HG03039 (cell line): ENCODE measurements at regions not wholly inside any gene's neighbourhood (a gene's known extent, or its start where the extent isn't known, plus 50 kb on each side); places are given as distances from the start of the nearest gene placed in this dataset.

ENCODE experiments used
- ATAC-seq: cut with Tn5 transposase; IDR thresholded peaks from one replicate; pipeline ENCODE4 v1.9.1; 2021; ENCODE audit warnings: mild to moderate bottlenecking, moderate library complexity; ENCODE audit not compliant: unreplicated experiment

GRCh38 chr18:43481069-43481468 lies 203.8 kb upstream of the SYT4 start:
- ATAC-seq, result no peak

GRCh38 chr18:43482136-43482535 lies 204.8 kb upstream of the SYT4 start:
- ATAC-seq, result no peak

- ATAC-seq, result no peak
Measured at GRCh38 chr18:43482600-43482999, 205.3 kb upstream of the SYT4 start.

- ATAC-seq, result no peak
Measured at GRCh38 chr18:43484710-43485109, 207.4 kb upstream of the SYT4 start.

GRCh38 chr18:43485545-43485963 lies 208.3 kb upstream of the SYT4 start:
- ATAC-seq, result no peak

- no peak for ATAC-seq
Measured at GRCh38 chr18:43486462-43486861, 209.2 kb upstream of the SYT4 start.

- no peak for ATAC-seq
Measured at GRCh38 chr18:43501099-43501498, 223.8 kb upstream of the SYT4 start.

- ATAC-seq, result no peak
Measured at GRCh38 chr18:43506935-43507334, 229.6 kb upstream of the SYT4 start.

- ATAC-seq, result no peak
Measured at GRCh38 chr18:43507842-43508481, 230.7 kb upstream of the SYT4 start.

GRCh38 chr18:43514747-43515146 lies 237.5 kb upstream of the SYT4 start:
- ATAC-seq, result no peak

GRCh38 chr18:43515481-43515880 lies 238.2 kb upstream of the SYT4 start:
- no peak for ATAC-seq

GRCh38 chr18:43524260-43524659 lies 247.0 kb upstream of the SYT4 start:
- ATAC-seq, result no peak

- ATAC-seq, result no peak
Measured at GRCh38 chr18:43525169-43525568, 247.9 kb upstream of the SYT4 start.

GRCh38 chr18:43526426-43527145 lies 249.3 kb upstream of the SYT4 start:
- ATAC-seq, result no peak

- ATAC-seq, result no peak
Measured at GRCh38 chr18:43531438-43531837, 254.1 kb upstream of the SYT4 start.

- no peak for ATAC-seq
Measured at GRCh38 chr18:43533371-43533770, 256.1 kb upstream of the SYT4 start.

- no peak for ATAC-seq
Measured at GRCh38 chr18:43534511-43534910, 257.2 kb upstream of the SYT4 start.

- no peak for ATAC-seq
Measured at GRCh38 chr18:43539862-43540261, 262.6 kb upstream of the SYT4 start.

- ATAC-seq, result no peak
Measured at GRCh38 chr18:43542016-43542415, 264.7 kb upstream of the SYT4 start.

- ATAC-seq, result no peak
Measured at GRCh38 chr18:43543236-43543635, 265.9 kb upstream of the SYT4 start.

GRCh38 chr18:43547456-43547855 lies 270.2 kb upstream of the SYT4 start:
- no peak for ATAC-seq

- no peak for ATAC-seq
Measured at GRCh38 chr18:43559507-43559906, 282.2 kb upstream of the SYT4 start.

GRCh38 chr18:43563780-43564179 lies 286.5 kb upstream of the SYT4 start:
- no peak for ATAC-seq
